GM21526 (cell line): ENCODE measurements at regions not wholly inside any gene's neighbourhood (a gene's known extent, or its start where the extent isn't known, plus 50 kb on each side); places are given as distances from the start of the nearest gene placed in this dataset.

ENCODE experiments used
- ATAC-seq: cut with Tn5 transposase; IDR thresholded peaks from one replicate; pipeline ENCODE4 v1.9.1; 2021; ENCODE audit warnings: moderate library complexity; ENCODE audit not compliant: unreplicated experiment, low FRiP score

GRCh38 chr16:74183601-74184360 is 112.8 kb upstream of the PSMD7 start:
- no peak for ATAC-seq

GRCh38 chr16:74169687-74170376 is 126.8 kb upstream of the PSMD7 start:
- ATAC-seq, result no peak

GRCh38 chr16:74169066-74169465 is 127.5 kb upstream of the PSMD7 start:
- no peak for ATAC-seq

GRCh38 chr16:74168445-74168844 is 128.2 kb upstream of the PSMD7 start:
- ATAC-seq, result no peak

- no peak for ATAC-seq
These were observed 130.2 kb upstream of the PSMD7 start for GRCh38 chr16:74166456-74166855.

GRCh38 chr16:74165566-74166080 is 131.0 kb upstream of the PSMD7 start:
- ATAC-seq, result no peak

- no peak for ATAC-seq
These were observed 135.9 kb upstream of the PSMD7 start for GRCh38 chr16:74160759-74161158.

GRCh38 chr16:74153773-74154172 is 142.8 kb upstream of the PSMD7 start:
- ATAC-seq, result no peak

- no peak for ATAC-seq
These were observed 150.0 kb upstream of the PSMD7 start for GRCh38 chr16:74146643-74147042.

- ATAC-seq, result no peak
These were observed 153.4 kb upstream of the PSMD7 start for GRCh38 chr16:74143171-74143570.

- no peak for ATAC-seq
These were observed 155.6 kb upstream of the PSMD7 start for GRCh38 chr16:74141015-74141414.

- no peak for ATAC-seq
These were observed 156.1 kb upstream of the PSMD7 start for GRCh38 chr16:74140557-74140956.

- ATAC-seq, result no peak
These were observed 172.8 kb upstream of the PSMD7 start for GRCh38 chr16:74123826-74124225.

GRCh38 chr16:74123195-74123594 is 173.4 kb upstream of the PSMD7 start:
- ATAC-seq, result no peak

GRCh38 chr16:74117798-74118197 is 178.8 kb upstream of the PSMD7 start:
- ATAC-seq, result no peak

GRCh38 chr16:74113545-74113944 is 183.1 kb upstream of the PSMD7 start:
- no peak for ATAC-seq

- no peak for ATAC-seq
These were observed 185.1 kb upstream of the PSMD7 start for GRCh38 chr16:74111456-74111982.

GRCh38 chr16:74107795-74108610 is 188.6 kb upstream of the PSMD7 start:
- peak; percentile 84 for ATAC-seq

GRCh38 chr16:74104022-74104421 is 192.6 kb upstream of the PSMD7 start:
- ATAC-seq, result no peak

GRCh38 chr16:74101379-74102137 is 195.1 kb upstream of the PSMD7 start:
- ATAC-seq, result no peak
